Right hindlimb (tissue), 1 donor: ENCODE measurements at regions not wholly inside any gene's neighbourhood (a gene's known extent, or its start where the extent isn't known, plus 50 kb on each side); places are given as distances from the start of the nearest gene placed in this dataset.
"Not testable (repeated sequence)": the region's sequence is repeated elsewhere in the genome, so short reads cannot be mapped to it uniquely, and the experiment has no call there.

Experiments used
- DNase-seq: peaks from one replicate; pipeline ENCODE4 v3.0.0-alpha.2; 2018

DNA sequence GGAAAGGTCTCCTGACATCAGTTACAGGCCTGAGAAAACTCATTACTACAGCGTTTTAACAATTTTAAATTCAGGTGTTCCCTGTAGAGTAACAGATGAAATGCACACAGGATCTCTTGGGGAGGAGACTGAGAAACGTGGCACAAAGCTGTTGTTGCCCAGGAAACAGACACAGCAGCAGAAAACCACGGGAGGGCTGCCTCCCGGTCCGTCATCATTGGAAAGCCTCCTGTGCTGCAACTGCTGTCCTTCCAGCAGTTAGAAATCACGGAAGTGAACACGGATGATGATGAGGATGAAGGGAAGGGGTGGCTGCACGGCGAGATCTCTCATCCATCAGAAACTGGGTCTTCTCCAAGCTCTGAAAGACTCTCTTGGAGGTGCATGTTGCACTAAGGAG lies 94.6 kb upstream of the RNF32 start:
- no peak for DNase-seq

GRCh38 chr7:156544919-156545715 lies 95.5 kb upstream of the RNF32 start:
- no peak for DNase-seq

- DNase-seq, result no peak
Measured at GRCh38 chr7:156543699-156544598, 96.6 kb upstream of the RNF32 start.

GRCh38 chr7:156540619-156541165 lies 99.9 kb upstream of the RNF32 start:
- no peak for DNase-seq

DNA sequence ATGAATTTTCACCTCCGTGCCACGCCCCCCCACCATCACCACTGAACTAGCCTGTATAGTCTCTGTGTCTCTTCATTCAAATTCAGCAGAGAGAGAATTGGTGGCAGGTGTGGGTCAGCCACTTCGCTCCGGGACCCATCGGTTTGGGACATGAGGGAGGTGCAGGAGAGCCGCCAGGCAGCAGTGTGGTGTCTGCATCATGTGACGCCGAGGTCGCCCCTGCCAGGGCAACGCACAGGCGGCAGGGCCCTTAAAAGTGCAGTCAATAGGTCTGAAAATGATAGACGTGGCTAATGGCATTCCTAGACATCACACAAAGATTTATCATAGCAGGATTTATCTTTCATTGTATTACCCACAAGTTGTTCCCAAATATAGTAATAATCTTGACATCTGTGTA lies 100.6 kb upstream of the RNF32 start:
- DNase-seq, result no peak

DNA sequence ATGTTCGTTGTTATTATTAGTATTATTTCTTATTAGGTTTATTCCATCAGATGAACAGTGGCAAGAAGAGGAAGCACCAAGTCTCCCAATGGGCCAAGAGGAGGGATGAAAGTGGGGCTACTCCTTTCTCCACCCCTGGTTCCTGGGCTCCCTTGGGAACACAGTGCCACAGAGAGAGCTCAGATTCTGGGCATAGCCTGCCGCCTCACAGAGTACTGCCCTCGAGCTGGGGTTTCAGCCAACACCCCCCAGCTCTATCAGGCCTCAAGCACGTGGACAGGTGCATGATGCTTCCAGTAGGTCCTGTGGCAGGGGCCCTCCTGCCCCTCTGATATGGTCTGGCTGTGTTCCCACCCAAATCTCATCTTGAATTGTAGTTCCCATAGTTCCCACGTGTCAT lies 103.6 kb upstream of the RNF32 start:
- no peak for DNase-seq

- no peak for DNase-seq
Measured at GRCh38 chr7:156534925-156535324, 105.6 kb upstream of the RNF32 start.

GRCh38 chr7:156533964-156534363 lies 106.6 kb upstream of the RNF32 start:
- no peak for DNase-seq

- no peak for DNase-seq
Measured at GRCh38 chr7:156533420-156533819, 107.2 kb upstream of the RNF32 start.

DNA sequence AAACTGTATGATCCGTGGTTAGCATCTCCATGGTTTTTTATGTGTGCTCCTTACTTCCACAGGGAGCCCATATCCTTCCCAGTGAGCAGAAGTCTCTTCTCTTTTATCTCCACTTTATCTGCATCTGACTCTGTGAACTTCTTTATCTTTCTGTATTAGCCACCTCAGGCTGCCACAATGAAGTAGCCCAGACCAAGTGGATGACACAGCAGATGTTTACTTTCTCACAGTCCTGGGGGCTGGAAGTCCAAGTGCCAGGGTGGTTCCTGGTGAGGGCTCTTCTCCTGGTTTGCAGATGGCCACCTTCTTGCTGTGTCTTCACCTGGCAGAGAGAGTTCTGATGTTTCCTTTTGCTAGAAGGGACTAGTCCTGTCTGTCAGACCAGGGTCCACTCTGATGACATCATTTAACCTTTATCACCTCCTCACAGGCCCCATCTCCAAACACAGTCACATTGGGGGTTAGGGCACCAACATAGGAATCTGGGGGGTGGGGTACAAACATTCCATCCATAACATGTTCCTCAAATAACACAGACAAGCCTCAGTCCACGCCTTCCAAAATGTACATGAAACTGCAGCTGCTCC lies 108.5 kb upstream of the RNF32 start:
- DNase-seq, result no peak

- DNase-seq, result no peak
Measured at GRCh38 chr7:156529956-156530355, 110.6 kb upstream of the RNF32 start.

DNA sequence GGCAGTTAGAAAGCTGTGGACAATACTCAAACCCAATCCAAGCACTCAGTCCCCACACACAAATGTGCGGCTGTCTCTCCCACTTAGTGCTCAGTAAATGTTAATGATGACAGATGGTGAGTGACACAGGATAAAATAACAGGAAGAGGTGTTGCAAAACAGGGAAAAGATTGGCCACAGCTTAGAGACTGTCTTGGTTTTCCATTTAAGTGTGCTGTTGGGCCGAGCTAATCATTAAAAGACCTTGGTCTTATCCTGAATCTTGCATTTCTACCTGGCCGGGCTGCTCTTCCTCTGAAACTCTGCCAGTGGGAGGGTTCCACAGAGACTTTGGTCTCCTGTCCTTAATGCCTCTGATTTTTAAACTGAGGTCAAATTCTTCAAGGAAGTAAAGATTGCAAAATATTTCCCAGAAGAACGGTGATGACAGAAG lies 113.1 kb upstream of the RNF32 start:
- no peak for DNase-seq

DNA sequence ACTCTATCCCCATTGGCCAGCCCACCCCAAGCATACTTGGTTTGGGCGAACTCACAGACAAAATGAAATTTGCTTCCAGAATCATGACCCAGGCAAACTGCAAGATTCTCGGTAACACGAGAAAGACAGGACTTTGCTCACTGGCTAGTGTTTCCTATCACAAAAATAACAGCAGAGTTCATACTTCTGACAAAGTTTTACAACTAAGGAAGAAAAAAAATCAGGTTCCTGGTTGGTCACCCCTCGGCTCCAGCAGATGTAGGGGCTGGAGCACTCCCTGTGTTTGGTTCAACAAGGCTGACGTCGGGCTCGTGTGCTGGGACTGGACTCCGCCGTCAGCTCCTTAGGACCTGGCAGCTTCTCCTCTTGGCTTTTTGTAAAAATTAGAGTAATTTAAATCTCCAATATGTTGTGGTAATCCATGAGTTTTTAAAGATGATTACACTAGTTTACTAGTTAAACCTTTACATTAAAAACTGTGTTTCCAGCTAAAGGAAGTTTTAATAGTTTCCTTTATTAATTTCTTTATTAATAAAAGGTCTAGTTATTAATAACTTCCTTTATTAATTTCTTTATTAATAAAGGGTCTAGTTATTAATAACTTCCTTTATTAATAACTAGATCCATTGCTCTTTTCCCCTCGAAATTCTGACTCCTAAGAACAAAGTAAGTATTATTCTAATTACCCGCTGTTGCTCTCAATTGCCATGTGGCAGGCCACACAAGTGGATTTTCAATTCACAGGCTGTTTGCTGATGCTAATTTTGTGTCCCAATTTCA lies 115.6 kb upstream of the RNF32 start:
- DNase-seq, result no peak

GRCh38 chr7:156523447-156524048 lies 117.0 kb upstream of the RNF32 start:
- no peak for DNase-seq

- no peak for DNase-seq
Measured at GRCh38 chr7:156522801-156523200, 117.8 kb upstream of the RNF32 start.

DNA sequence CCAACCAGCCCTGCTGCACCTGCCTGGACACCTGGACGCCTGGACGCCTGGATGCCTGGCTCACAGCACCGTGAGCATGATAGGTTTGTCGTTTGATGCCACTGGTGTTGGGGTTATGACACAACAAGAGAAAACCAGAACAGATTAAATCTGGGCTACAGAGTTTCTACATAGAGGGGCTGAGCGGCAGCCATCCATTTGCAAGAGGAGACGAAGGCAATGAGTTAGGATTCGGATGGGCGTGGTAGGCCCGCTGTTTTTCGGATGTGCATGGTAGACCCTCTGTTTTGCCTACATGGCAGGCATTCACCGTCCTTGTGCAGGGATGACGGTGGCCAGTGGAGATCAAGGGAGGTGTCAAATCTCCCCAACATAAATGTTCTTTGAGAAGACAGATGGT lies 121.5 kb upstream of the RNF32 start:
- DNase-seq, result no peak

DNA sequence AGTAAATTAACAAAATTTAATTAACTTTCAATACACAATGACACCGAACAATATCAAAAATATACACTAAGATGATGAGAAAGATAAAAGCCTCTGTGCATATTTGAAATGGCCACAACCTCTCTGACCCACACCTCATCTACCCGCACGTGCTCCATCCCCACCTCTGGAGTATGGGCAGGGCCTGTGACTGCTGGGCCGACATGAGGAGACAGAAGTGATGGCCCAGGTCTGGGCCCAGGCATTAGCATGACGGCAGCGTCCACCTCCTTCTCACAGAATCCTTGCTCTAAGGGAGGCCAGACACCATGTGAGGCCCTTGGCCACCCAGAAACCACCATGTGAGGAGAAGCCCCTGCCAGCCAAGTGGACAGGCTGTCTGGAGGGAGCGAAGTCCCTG lies 122.1 kb upstream of the RNF32 start:
- no peak for DNase-seq

DNA sequence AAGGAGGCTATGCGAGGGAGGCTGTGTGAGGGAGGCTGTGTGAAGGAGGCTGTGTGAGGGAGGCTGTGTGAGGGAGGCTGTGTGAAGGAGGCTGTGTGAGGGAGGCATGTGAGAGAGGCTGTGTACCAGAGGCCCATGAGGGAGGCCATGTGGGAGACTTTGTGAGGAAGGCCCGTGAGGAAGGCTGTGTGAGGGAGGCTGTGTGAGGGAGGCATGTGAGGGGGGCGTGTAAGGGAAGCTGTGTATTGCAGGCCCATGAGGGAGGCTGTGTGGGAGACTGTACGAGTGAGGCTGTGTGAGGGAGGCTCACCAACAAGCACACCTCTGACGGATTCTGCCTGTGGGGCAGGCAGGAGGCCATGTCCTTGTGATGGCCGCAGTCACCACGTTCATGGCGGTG lies 122.7 kb upstream of the RNF32 start:
- DNase-seq, result not testable (repeated sequence)

GRCh38 chr7:156516791-156517378 lies 123.7 kb upstream of the RNF32 start:
- DNase-seq, result no peak

DNA sequence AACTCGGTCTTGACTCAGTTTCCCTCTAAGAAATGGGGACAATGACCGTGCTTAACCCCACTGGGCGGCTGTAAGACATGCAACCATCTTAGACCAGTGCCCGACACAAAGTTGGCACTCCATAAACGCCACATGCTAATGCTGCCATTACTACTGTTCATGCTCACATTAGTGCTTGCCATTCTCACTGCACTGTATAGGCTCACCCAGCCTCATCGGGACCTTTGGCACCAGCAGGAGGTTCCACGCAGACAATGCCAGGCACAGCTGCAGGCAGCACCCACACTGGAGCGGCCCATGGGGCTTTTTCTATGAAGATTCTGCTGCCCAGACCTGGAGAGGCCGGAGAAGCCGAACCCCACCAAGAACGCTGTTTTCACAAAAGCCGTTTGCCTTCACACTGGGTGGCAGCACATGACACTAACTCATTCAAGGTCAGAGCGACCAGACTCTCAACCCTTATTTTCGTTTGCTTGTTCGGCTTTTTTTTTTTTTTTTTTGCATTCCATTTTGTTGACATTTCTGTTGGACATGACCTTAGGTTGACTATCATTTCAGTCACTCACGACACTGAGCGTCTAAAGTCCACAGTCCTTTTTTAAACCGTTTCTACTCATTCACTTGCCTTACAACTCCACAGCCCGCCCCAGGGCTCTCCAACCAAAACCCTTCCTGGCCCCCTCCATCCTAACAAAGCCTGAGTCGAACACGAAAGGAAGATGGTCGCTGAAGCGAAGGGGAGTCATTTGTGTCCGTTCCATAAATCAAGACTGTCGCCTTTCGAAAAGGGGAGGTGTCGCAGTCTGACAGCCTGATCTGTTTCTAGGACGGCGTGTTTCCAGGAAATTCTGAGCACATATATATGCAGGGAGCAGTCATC lies 124.4 kb upstream of the RNF32 start:
- no peak for DNase-seq

DNA sequence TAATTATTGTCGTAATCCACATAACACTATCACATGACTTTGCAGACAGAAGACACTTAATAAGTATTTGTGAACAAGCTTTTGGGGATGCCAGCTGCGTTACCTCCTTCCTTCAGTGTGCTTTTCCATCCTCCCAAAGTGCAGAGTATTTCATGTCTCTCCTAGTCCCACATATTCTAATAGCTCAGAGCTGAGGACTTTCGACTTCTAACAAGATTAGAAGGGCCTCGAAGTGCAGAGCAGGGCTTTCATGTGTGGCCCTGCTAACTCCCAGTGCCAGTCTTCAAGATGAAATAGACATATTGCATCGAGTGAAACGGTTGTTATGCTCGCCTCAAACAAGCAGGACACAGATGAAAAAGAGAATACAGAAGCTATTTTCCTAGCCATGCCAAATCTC lies 125.7 kb upstream of the RNF32 start:
- DNase-seq, result no peak
